GM12864 (cell line): ENCODE measurements at regions not wholly inside any gene's neighbourhood (a gene's known extent, or its start where the extent isn't known, plus 50 kb on each side); places are given as distances from the start of the nearest gene placed in this dataset.

Experiments
- DNase-seq: peaks from one replicate; pipeline ENCODE4 v3.0.0-alpha.2; 2011; ENCODE audit warnings: low read depth
- H3K4me3 ChIP-seq: 2 replicates; pipeline ENCODE4 v1.5.1; 2011; ENCODE audit warnings: mild to moderate bottlenecking, low read depth, low read length, control low read depth
- TF ChIP-seq, protein P1 (sequence below): IDR thresholded peaks from 2 replicates; pipeline ENCODE4 v1.5.1; 2011; ENCODE audit warnings: low read depth, mild to moderate bottlenecking, moderate library complexity, low read length, control low read depth, inconsistent platforms; ENCODE audit errors: missing control alignments

DNA sequence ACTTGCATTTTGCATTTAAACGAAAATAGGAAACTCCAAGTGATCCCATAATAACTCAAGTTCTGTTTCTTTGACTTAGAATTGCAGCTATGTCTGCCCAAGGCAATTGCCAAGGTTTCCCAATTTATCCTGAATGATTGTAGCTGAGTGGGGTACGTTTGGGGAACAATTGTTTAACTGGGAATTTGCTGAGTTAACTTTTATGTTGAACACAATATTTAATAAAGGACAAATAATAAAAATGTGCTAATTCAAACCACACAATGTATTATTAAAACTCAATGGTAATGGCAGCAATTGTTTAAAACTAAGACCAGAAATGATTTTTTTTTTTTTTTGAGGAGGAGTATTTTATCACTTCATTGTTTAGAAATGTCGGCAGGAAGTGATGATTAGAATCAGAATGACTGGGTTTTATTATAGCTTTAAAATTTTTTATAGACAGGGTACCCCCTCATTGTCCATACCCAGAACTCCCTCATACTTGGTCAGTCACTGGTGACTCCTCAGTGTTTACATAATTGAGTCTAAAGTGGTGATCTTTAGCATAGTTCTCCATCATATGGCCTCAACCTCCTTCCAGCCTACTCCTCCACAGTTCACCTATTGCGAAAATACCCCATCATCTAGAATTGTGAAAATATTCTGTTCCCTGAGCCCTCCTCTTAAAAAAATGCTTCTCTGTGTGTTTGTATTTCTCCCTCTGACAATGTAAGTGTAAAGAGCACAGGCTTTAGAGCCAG, 389.2 kb upstream of the CITED2 start:
- DNase-seq = no peak
- no peak overlapping the region for H3K4me3 ChIP-seq
- TF ChIP-seq, protein P1, sequence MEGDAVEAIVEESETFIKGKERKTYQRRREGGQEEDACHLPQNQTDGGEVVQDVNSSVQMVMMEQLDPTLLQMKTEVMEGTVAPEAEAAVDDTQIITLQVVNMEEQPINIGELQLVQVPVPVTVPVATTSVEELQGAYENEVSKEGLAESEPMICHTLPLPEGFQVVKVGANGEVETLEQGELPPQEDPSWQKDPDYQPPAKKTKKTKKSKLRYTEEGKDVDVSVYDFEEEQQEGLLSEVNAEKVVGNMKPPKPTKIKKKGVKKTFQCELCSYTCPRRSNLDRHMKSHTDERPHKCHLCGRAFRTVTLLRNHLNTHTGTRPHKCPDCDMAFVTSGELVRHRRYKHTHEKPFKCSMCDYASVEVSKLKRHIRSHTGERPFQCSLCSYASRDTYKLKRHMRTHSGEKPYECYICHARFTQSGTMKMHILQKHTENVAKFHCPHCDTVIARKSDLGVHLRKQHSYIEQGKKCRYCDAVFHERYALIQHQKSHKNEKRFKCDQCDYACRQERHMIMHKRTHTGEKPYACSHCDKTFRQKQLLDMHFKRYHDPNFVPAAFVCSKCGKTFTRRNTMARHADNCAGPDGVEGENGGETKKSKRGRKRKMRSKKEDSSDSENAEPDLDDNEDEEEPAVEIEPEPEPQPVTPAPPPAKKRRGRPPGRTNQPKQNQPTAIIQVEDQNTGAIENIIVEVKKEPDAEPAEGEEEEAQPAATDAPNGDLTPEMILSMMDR = no peak

GRCh38 chr6:139762587-139763031, 388.2 kb upstream of the CITED2 start:
- TF ChIP-seq, protein P1 = no peak
- H3K4me3 ChIP-seq = no peak overlapping the region
- DNase-seq = no peak

- DNase-seq = no peak
- H3K4me3 ChIP-seq = no peak overlapping the region
- TF ChIP-seq, protein P1 = no peak
Measured at GRCh38 chr6:139760128-139760527, 385.7 kb upstream of the CITED2 start.

GRCh38 chr6:139759086-139759485, 384.6 kb upstream of the CITED2 start:
- no peak overlapping the region for H3K4me3 ChIP-seq
- TF ChIP-seq, protein P1 = no peak
- DNase-seq = no peak

DNA sequence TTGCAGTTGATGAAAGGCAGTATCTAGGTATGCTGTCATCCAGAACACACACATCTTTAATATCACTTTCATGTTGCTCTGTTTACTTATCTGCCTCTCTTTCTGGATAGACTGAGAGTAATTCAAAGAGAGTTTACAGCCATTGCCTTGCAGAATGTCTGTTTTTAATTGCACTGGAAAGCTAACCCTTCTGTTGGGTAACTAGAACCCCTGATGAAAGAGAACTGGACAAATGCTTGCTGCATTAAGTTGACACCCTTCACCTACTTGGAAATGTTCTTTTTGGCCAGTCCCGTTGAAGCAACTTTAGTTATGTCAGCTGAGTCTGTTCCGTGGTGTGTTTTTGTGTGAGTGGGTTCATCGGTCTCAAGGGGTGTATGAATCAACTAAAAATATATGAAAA, 383.8 kb upstream of the CITED2 start:
- DNase-seq = no peak
- TF ChIP-seq, protein P1 = no peak
- no peak overlapping the region for H3K4me3 ChIP-seq

GRCh38 chr6:139757784-139758183, 383.3 kb upstream of the CITED2 start:
- TF ChIP-seq, protein P1 = no peak
- no peak for DNase-seq
- no peak overlapping the region for H3K4me3 ChIP-seq

DNA sequence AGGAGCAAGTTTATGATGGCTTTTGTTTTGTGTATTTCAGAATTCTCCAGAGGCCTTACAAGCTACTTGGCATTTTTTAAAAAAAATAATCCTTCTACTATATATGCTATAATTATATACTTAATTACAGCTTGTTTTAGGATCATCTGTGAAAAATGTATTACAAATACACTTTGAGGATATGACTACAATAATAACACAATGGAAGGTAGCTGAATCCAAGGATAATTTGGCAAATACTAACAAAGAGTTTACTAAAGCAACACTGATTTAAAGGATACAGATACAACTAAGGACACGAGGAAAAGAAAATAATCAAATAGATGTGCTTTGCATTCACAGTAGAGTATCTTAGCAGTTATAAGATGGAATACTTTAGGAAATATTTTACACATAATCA, 381.9 kb upstream of the CITED2 start:
- no peak for DNase-seq
- TF ChIP-seq, protein P1 = no peak
- no peak overlapping the region for H3K4me3 ChIP-seq
